Head of caudate nucleus (tissue), 42 donors: ENCODE measurements at regions not wholly inside any gene's neighbourhood (a gene's known extent, or its start where the extent isn't known, plus 50 kb on each side); places are given as distances from the start of the nearest gene placed in this dataset.

Source experiments
- DNase-seq, 42 donors: peaks; one replicate each; pipeline versions ENCODE4 v3.0.0 to v3.0.0-alpha.2; 2020 to 2021; ENCODE audit warnings: mixed read lengths in 7 of 42
- intact Hi-C: fragments of 100-400 bp; cut with DNase I; formaldehyde crosslinking; loops from one replicate; pipeline ENCODE4 v1.15.0; 2022

- no peak for DNase-seq
- intact Hi-C loops = no loop called here
Measured at GRCh38 chr11:105447936-105448702, 161.8 kb upstream of the GRIA4 start.

GRCh38 chr11:105443623-105444022, 166.2 kb upstream of the GRIA4 start:
- DNase-seq = no peak
- intact Hi-C loops = no loop called here

GRCh38 chr11:105432241-105432995, 177.5 kb upstream of the GRIA4 start:
- intact Hi-C loops = no loop called here
- no peak for DNase-seq

GRCh38 chr11:105429096-105429910, 180.6 kb upstream of the GRIA4 start:
- intact Hi-C loops = no loop called here
- no peak for DNase-seq

GRCh38 chr11:105407101-105407500, 202.8 kb upstream of the GRIA4 start:
- intact Hi-C loops = no loop called here
- DNase-seq = no peak

- DNase-seq = no peak
- intact Hi-C loops = no loop called here
Measured at GRCh38 chr11:105401269-105401809, 208.5 kb upstream of the GRIA4 start.

- DNase-seq = no peak
- intact Hi-C loops = no loop called here
Measured at GRCh38 chr11:105399511-105399910, 210.4 kb upstream of the GRIA4 start.

- no peak for DNase-seq
- intact Hi-C loops = no loop called here
Measured at GRCh38 chr11:105398636-105399035, 211.2 kb upstream of the GRIA4 start.

GRCh38 chr11:105393326-105393725, 216.5 kb upstream of the GRIA4 start:
- intact Hi-C loops = no loop called here
- no peak for DNase-seq

GRCh38 chr11:105392556-105392955, 217.3 kb upstream of the GRIA4 start:
- no peak for DNase-seq
- intact Hi-C loops = no loop called here

GRCh38 chr11:105389952-105390351, 219.9 kb upstream of the GRIA4 start:
- DNase-seq = no peak
- intact Hi-C loops = no loop called here

GRCh38 chr11:105388006-105388405, 221.9 kb upstream of the GRIA4 start:
- no peak for DNase-seq
- intact Hi-C loops = no loop called here

GRCh38 chr11:105381941-105382340, 227.9 kb upstream of the GRIA4 start:
- DNase-seq = no peak
- intact Hi-C loops = no loop called here

GRCh38 chr11:105377870-105378269, 232.0 kb upstream of the GRIA4 start:
- no peak for DNase-seq
- intact Hi-C loops = no loop called here

GRCh38 chr11:105372206-105372605, 232.6 kb upstream of the CARD18 start:
- DNase-seq = no peak
- intact Hi-C loops = no loop called here

- intact Hi-C loops = no loop called here
- DNase-seq = no peak
Measured at GRCh38 chr11:105371311-105371710, 231.7 kb upstream of the CARD18 start.

- DNase-seq = no peak
- intact Hi-C loops = no loop called here
Measured at GRCh38 chr11:105368711-105369110, 229.1 kb upstream of the CARD18 start.

- no peak for DNase-seq
- intact Hi-C loops = no loop called here
Measured at GRCh38 chr11:105367129-105367528, 227.6 kb upstream of the CARD18 start.

GRCh38 chr11:105361651-105362050, 222.1 kb upstream of the CARD18 start:
- DNase-seq = no peak
- intact Hi-C loops = no loop called here

- DNase-seq = no peak
- intact Hi-C loops = no loop called here
Measured at GRCh38 chr11:105357764-105358163, 218.2 kb upstream of the CARD18 start.
